Loucy (cell line): ENCODE measurements at regions not wholly inside any gene's neighbourhood (a gene's known extent, or its start where the extent isn't known, plus 50 kb on each side); places are given as distances from the start of the nearest gene placed in this dataset.

Experiments
- CTCF ChIP-seq: fragments of 200-600 bp; sonication (generic); conservative IDR thresholded peaks from 2 replicates; pipeline ENCODE4 v1.5.1; 2014; ENCODE audit warnings: mild to moderate bottlenecking, antibody characterized with exemption, low read length
- EZH2phosphoT487 ChIP-seq: fragments of 200-600 bp; IDR thresholded peaks from 2 replicates; pipeline ENCODE4 v1.6.1; 2018; ENCODE audit warnings: antibody characterized with exemption, mild to moderate bottlenecking, moderate library complexity, borderline replicate concordance

GRCh38 chr2:123500346-123500745 lies 524.7 kb upstream of the CNTNAP5 start:
- TF ChIP-seq CTCF: no peak
- TF ChIP-seq EZH2phosphoT487: no peak
